Muscle of arm (tissue), 1 donor: ENCODE measurements at regions not wholly inside any gene's neighbourhood (a gene's known extent, or its start where the extent isn't known, plus 50 kb on each side); places are given as distances from the start of the nearest gene placed in this dataset.
"Not testable (repeated sequence)": the region's sequence is repeated elsewhere in the genome, so short reads cannot be mapped to it uniquely, and the experiment has no call there.

Source experiments
- DNase-seq: peaks from one replicate; pipeline ENCODE4 v3.0.0-alpha.2; 2013

- no peak for DNase-seq
Observed at GRCh38 chr3:43236008-43236407, 50.3 kb upstream of the SNRK start.

GRCh38 chr3:43233062-43233461 is 53.3 kb upstream of the SNRK start:
- DNase-seq, result no peak

GRCh38 chr3:43231276-43232000 is 54.9 kb upstream of the SNRK start:
- DNase-seq, result no peak

GRCh38 chr3:43229865-43230264 is 56.5 kb upstream of the SNRK start:
- not testable (repeated sequence) for DNase-seq

- DNase-seq, result not testable (repeated sequence)
Observed at GRCh38 chr3:43227685-43228084, 58.7 kb upstream of the SNRK start.

GRCh38 chr3:43224405-43225073 is 61.8 kb upstream of the SNRK start:
- DNase-seq, result no peak

- DNase-seq, result no peak
Observed at GRCh38 chr3:43223670-43224364, 62.5 kb upstream of the SNRK start.

GRCh38 chr3:43222590-43222989 is 63.8 kb upstream of the SNRK start:
- no peak for DNase-seq

GRCh38 chr3:43221076-43221475 is 65.3 kb upstream of the SNRK start:
- no peak for DNase-seq

GRCh38 chr3:43219616-43220015 is 66.7 kb upstream of the SNRK start:
- no peak for DNase-seq

GRCh38 chr3:43218921-43219320 is 67.4 kb upstream of the SNRK start:
- DNase-seq, result no peak

GRCh38 chr3:43218156-43218555 is 68.2 kb upstream of the SNRK start:
- no peak for DNase-seq

- no peak for DNase-seq
Observed at GRCh38 chr3:43217633-43218032, 68.7 kb upstream of the SNRK start.

GRCh38 chr3:43217206-43217605 is 69.1 kb upstream of the SNRK start:
- no peak for DNase-seq

GRCh38 chr3:43215663-43216275 is 70.6 kb upstream of the SNRK start:
- DNase-seq, result no peak

- no peak for DNase-seq
Observed at GRCh38 chr3:43215138-43215537, 71.2 kb upstream of the SNRK start.

- no peak for DNase-seq
Observed at GRCh38 chr3:43214616-43215015, 71.7 kb upstream of the SNRK start.

GRCh38 chr3:43213631-43214030 is 72.7 kb upstream of the SNRK start:
- no peak for DNase-seq

- no peak for DNase-seq
Observed at GRCh38 chr3:43212914-43213611, 73.3 kb upstream of the SNRK start.

GRCh38 chr3:43211681-43212080 is 74.7 kb upstream of the SNRK start:
- no peak for DNase-seq

- DNase-seq, result no peak
Observed at GRCh38 chr3:43210049-43211027, 76.0 kb upstream of the SNRK start.
